ENCODE measurements at regions not wholly inside any gene's neighbourhood (a gene's known extent, or its start where the extent isn't known, plus 50 kb on each side); places are given as distances from the start of the nearest gene placed in this dataset.
"Not testable (repeated sequence)": the region's sequence is repeated elsewhere in the genome, so short reads cannot be mapped to it uniquely, and the experiment has no call there.

- no peak for DNase-seq (ENCODE audit: low spot score)
Measured at GRCh38 chr1:47684518-47684917, 246.7 kb downstream of the FOXD2 start.

DNA sequence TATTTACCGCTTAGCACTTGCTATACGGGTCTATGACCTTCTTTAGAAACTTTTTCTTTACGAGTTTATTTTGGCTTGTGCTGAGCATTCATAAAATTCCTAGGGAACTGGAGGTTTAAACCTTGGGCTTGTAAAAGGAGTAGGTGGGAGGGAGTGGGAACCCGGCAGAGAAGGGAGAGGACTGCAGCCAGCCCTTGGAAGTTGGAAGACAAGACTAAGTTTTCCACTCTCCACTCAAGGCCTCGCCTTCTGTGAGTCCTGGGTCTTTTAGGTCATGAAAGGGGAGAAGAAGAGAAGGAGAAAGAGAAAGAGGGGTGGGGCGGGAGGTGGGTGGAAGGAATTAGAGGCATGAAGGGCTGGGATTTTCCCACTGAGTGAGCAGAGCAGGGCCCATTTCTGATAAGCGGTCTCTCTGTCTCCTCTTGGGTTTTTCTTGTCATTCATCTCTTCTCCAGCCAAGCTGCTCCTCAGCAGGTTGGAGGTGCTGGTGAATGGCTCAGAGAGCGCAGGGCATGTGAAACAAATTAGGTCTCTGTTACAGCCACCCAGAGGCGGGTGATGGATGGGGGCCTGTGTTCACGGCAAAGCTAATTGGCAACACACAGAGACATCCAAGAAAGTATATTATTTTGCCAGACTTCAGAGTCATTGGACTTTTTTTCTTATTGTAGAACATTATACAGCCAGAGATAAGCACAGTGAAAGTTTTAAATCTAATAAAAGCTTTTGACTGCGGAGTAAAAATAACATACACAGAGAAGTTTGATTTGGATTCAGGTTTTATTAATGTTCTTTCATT, 247.3 kb downstream of the FOXD2 start:
- DNase-seq (ENCODE audit: low spot score): peak; percentile 24

DNA sequence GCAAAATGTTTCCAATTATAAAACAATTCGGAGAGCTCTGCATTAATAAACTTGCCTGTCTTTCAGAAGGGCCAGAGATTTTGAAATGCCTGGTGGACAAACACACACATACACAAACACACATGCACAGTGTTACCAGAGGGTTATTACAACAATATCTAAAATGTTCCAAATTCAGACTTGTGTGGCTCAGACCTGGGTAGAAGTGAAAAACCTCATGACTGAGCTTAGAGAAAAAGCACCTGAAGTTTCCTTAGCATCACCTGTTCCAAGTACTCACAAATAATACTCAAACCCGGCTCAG, 247.9 kb downstream of the FOXD2 start:
- no peak for DNase-seq (ENCODE audit: low spot score)

DNA sequence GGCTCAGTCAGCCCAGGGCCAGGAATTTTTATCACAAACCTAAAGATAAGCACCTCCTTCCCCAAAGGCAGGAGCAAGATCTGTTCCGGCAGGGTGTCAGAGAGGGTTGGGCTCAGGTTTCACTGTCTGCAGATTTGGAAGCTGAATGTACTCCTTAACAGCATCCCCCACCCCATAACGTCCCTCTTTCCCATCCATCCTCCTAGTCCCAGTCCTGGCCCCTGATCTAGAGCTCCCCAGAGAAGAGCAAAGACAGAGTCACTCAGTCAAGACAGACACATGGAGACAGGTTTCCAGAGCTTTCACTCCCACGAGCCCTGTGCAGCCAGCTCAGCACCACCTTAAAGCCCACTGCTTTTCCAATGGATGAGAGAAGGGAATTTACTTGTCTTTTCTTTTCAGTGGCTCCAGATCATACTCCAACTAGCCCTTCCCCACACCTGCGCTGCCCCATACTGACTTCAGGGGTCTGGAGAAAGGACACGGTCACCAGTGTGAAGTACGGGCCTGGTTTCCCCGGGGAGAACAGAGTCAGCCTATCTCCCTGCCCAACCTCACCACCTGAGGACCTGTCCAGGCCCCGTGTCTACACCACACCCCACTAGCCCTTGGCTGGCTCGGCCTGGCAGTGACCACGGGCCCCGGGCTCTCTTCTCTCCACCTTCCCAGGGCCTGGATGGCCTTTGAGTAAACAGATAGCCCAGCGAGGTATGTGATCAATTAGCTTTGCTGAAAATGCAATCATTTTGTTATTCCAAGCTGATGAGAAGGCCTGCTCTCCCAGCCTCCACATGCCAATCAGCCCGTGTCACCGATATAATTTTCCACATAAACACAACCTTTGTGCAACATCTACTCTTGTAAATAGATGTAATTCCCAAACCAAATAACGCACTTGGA, 249.1 kb downstream of the FOXD2 start:
- DNase-seq (ENCODE audit: low spot score): no peak

DNA sequence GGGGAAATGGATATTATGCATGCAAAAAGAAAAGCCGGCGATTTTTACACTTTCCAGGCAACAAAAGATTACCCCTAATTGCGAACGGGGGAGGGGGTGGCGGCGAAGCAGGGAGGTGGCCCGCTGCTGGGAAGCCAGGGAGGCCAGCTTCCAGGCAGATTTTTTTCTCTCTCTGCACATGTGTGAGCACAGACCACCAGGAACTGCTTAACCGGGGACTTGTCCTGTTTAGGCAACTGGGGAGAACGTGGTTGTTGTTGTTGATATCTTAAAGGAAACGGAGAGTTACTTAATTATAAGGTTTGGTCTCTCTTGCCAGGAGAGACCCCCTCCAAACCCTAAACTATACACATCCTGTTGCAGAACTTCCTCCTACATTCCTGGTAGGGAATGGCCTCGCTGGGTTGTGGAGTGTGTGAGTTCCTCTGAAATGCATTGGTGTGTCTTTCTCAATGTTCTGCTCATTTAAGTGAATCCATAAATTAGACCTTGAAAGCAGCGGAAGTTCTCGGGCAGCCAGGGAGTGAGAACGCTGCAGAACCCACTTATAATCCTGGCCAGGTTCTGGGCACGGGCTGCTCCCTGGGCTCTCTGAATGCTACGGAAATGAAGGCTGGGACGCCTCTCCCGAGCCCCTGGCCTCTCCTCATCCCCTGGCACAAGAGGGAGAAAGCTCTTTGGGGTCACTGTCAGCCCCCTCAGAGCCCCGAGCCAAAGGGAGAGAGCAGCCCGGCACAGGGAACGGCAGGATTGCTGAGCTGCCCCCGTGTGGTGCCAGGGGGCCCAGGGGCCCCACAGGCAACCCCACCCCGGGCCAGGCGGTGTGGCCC, 250.0 kb downstream of the FOXD2 start:
- DNase-seq (ENCODE audit: low spot score): no peak

GRCh38 chr1:47688461-47689296, 250.8 kb downstream of the FOXD2 start:
- no peak for DNase-seq (ENCODE audit: low spot score)

GRCh38 chr1:47689894-47690293, 252.1 kb downstream of the FOXD2 start:
- DNase-seq (ENCODE audit: low spot score): peak; percentile 82

DNA sequence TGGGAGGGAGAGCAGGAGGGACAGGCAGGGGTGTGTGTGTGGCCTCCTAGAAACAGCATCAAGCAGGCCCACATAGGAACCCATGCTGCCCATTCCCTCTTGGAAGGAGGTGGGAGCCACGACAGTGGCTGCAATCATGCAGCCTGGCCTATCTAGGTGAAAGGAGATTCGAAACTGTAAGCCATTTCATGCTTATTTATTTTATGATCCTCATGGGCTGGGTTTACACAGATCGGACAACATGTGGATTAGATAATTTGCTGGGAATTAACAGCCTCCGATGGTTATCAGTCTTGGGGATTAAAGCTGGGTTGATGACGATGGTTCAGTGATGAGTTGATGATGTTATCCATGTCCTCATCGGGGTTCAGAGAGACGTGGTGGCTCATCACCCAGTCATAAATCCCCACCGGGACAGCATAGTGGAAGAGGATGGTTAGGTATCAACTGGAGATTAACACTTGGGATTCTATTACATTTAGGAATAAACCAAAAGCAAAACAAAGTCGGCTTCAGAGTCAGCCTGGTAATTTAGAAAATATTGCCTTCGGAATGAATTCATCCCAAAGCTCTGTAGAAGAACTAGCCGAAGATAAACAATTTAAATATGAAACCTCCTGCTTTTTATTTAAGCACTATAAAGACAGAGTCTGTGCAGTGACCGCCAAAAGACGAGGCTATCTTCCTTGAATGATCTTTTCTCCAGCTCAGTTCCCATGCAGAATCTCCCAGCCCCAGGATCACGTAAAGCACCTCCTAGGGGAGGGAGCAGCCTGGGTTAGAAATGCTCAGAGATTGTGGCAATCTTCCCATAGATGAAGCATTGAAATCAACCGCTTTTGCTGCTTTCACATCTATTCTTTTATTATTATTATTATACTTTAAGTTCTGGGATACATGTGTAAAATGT, 252.8 kb downstream of the FOXD2 start:
- DNase-seq (ENCODE audit: low spot score): peak; percentile 76

GRCh38 chr1:47691293-47691692, 253.4 kb downstream of the FOXD2 start:
- not testable (repeated sequence) for DNase-seq (ENCODE audit: low spot score)

GRCh38 chr1:47692196-47692595, 254.4 kb downstream of the FOXD2 start:
- DNase-seq (ENCODE audit: low spot score): no peak

DNA sequence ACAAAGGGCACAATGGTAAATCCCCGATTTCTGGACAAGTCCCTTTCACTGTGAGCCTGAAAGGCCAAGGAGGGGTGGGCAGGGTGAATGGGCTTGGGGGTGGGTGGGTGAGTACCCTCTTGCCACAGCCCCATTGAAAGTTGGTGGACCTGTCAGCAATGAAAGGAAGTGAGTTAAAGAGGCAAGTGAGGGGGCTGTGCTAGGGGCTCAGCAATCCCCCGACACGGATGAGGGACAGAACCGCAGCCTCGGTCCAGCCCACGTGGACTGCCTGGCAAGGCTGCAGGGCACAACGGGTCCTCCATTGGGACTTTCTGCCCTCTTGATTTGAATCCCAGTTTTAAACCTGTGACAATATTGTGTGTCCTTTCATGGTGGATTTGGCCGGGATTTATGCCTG, 255.3 kb downstream of the FOXD2 start:
- DNase-seq (ENCODE audit: low spot score): no peak

GRCh38 chr1:47694011-47694890, 256.4 kb downstream of the FOXD2 start:
- DNase-seq (ENCODE audit: low spot score): no peak

DNA sequence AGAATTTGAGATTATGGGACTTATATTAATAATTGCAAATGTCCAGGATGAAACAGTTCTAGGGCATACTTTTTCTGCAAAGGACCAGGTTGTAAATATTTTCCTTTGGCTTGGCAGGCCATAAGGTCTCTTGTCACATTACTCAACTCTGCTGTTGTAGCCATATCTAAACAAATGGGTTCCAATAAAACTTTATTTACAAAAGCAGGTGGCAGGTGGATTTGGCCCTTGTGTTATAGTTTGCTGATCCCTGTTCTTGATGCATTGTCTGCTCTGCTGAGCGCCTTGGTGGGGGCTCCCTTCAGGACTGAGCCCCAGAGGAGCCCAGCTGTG, 258.5 kb downstream of the FOXD2 start:
- no peak for DNase-seq (ENCODE audit: low spot score)

GRCh38 chr1:47696737-47697441, 259.0 kb downstream of the FOXD2 start:
- no peak for DNase-seq (ENCODE audit: low spot score)

- no peak for DNase-seq (ENCODE audit: low spot score)
Measured at GRCh38 chr1:47697616-47698335, 259.9 kb downstream of the FOXD2 start.

GRCh38 chr1:47699492-47700235, 261.8 kb downstream of the FOXD2 start:
- peak; percentile 31 for DNase-seq (ENCODE audit: low spot score)

GRCh38 chr1:47701283-47701682, 263.4 kb downstream of the FOXD2 start:
- no peak for DNase-seq (ENCODE audit: low spot score)

All from umbilical cord (tissue), 1 donor.